Heart left ventricle (tissue), 16 donors: ENCODE measurements at regions not wholly inside any gene's neighbourhood (a gene's known extent, or its start where the extent isn't known, plus 50 kb on each side); places are given as distances from the start of the nearest gene placed in this dataset.
"Not testable (repeated sequence)": the region's sequence is repeated elsewhere in the genome, so short reads cannot be mapped to it uniquely, and the experiment has no call there.

ENCODE experiments used
- ATAC-seq, 4 donors: fragments of 200-7000 bp; cut with Tn5 transposase; one replicate each; pipeline ENCODE4 v1.9.1; 2020 to 2022; ENCODE audit warnings: moderate library complexity in 4 of 4, mild to moderate bottlenecking in 3 of 4, moderate number of reproducible peaks in 1 of 4
- DNase-seq, 5 donors: peaks; one replicate each; pipeline ENCODE4 v3.0.0-alpha.2; 2020
- H3K27ac ChIP-seq, 12 donors: fragments of 200-600 bp; sonication (generic) in 4 of 12; one replicate each; pipeline versions ENCODE4 v1.5.0 to v1.8.0; 2016 to 2022; ENCODE audit warnings: mild to moderate bottlenecking in 2 of 12
- H3K27me3 ChIP-seq, 9 donors: fragments of 200-600 bp; sonication (generic) in 2 of 9; one replicate each; pipeline versions ENCODE4 v1.5.1 to v1.8.0; 2016 to 2022; ENCODE audit warnings: mild to moderate bottlenecking in 3 of 9
- H3K36me3 ChIP-seq, 9 donors: fragments of 200-600 bp; sonication (generic) in 2 of 9; one replicate each; pipeline versions ENCODE4 v1.5.0 to v1.8.0; 2018 to 2022; ENCODE audit warnings: mild to moderate bottlenecking in 2 of 9
- H3K4me1 ChIP-seq, 12 donors: fragments of 200-600 bp; sonication (generic) in 4 of 12; one replicate each; pipeline versions ENCODE4 v1.5.0 to v1.8.0; 2016 to 2022; ENCODE audit warnings: mild to moderate bottlenecking in 3 of 12
- H3K4me3 ChIP-seq, 12 donors: fragments of 200-600 bp; sonication (generic) in 4 of 12; one replicate each; pipeline versions ENCODE4 v1.5.0 to v1.8.0; 2017 to 2022; ENCODE audit warnings: mild to moderate bottlenecking in 9 of 12, moderate library complexity in 4 of 12
- H3K9me3 ChIP-seq, 12 donors: fragments of 200-600 bp; sonication (generic) in 4 of 12; one replicate each; pipeline versions ENCODE4 v1.5.0 to v1.8.0; 2016 to 2022; ENCODE audit warnings: mild to moderate bottlenecking in 1 of 12
- CTCF ChIP-seq, 12 donors: fragments of 200-600 bp; sonication (generic) in 4 of 12; IDR thresholded peaks; one replicate each; pipeline versions ENCODE4 v1.5.0 to v1.8.0; 2018 to 2022; ENCODE audit warnings: antibody characterized with exemption in 12 of 12, mild to moderate bottlenecking in 5 of 12
- POLR2A ChIP-seq, 2 donors: fragments of 450-650 bp; IDR thresholded peaks; one replicate each; pipeline ENCODE4 v1.6.1; 2017; ENCODE audit warnings: antibody characterized with exemption in 2 of 2, mild to moderate bottlenecking in 2 of 2, moderate library complexity in 2 of 2
- WGBS, 4 donors: extraction: QIAGEN DNeasy Blood & Tissue Kit in 2 of 4; methylation state at CpG; one replicate each; pipeline versions ENCODE4 v1.1.5 to v1.1.7; 2013 to 2018; 5-methylcytosine and 5-hydroxymethylcytosine counted together
- intact Hi-C, 10 donors: fragments of 100-400 bp; cut with DNase I; formaldehyde crosslinking; loops; one replicate each; pipeline versions ENCODE4 v1.11.1 to v1.14.2; 2022
- donor health status: ischemic (EF 13 %, LVEDD 7.1; RV severe dilation, severe dysfunction).
- donor health status: healthy with polysubstance abuse.
- donor health status: DM: no; HTN: yes; CAD: no.
- donor health status: DM: no; HTN: no; CAD: no.
- donor health status: ischemic (EF 25% LVEDD 6.9; RV normal size, moderate dysfunction).
- donor health status: ischemic (EF 25% LVEDD 5.7; RV mildly dilated, moderate dysfunction).
- donor health status: healthy.
- donor health status: DM: yes; HTN: yes; CAD: no.
- donor health status: ischemic (EF 35%, LVEDD 5.7; RV mildly dilated, moderate dysfunction).
- donor health status: nonischemic (EF 11% LVEDD 7.7; RV severe dilation, severe dysfunction).
- donor health status: DM: yes; HTN: yes; CAD: no.
- donor health status: PGD.
- donor health status: ischemic (EF 29% LVEDD 5.4; RV normal size, mild dysfunction).
- donor health status: nonischemic (EF 23%, LVEDD 6.1; RV moderate dilation, normal function).

- Histone ChIP-seq H3K9me3 (no peaks in the 10 kb centered on the region), H3K36me3 (no peaks in the 10 kb centered on the region), H3K4me1 (peaks cover 0 to 8% (median 0%) of the 10 kb centered on the region in 12 donors), H3K27ac (no peak overlapping the region), H3K27me3 (no peaks in the 10 kb centered on the region), H3K4me3 (no peak overlapping the region)
- TF ChIP-seq CTCF (IDR thresholded peaks at IDR 0.05) (no peak), POLR2A (IDR thresholded peaks at IDR 0.05) (no peak)
- ATAC-seq (no peak), DNase-seq (no peak)
- WGBS, 4 donors = 28 to 30% (median 29%) methylated on average over 2 of the region's 2 CpGs
- intact Hi-C loops = no loop called here
These were observed 343.5 kb downstream of the NEK10 start for GRCh38 chr3:27025718-27026117.

- H3K9me3 ChIP-seq = no peaks in the 10 kb centered on the region
- no peak for ATAC-seq
- H3K27ac ChIP-seq = no peak overlapping the region
- intact Hi-C loops = no loop called here
- no peak for DNase-seq
- H3K4me3 ChIP-seq = no peak overlapping the region
- 54 to 77% (median 58%) methylated on average over 4 of the region's 4 CpGs for WGBS, 4 donors
- H3K36me3 ChIP-seq = no peaks in the 10 kb centered on the region
- H3K27me3 ChIP-seq = no peaks in the 10 kb centered on the region
- H3K4me1 ChIP-seq = no peaks in the 10 kb centered on the region
- no peak for TF ChIP-seq POLR2A (IDR thresholded peaks at IDR 0.05)
- TF ChIP-seq CTCF (IDR thresholded peaks at IDR 0.05) = no peak
These were observed 337.7 kb downstream of the NEK10 start for GRCh38 chr3:27031476-27031875.

GRCh38 chr3:27034255-27034654 is 334.9 kb downstream of the NEK10 start:
- TF ChIP-seq CTCF (IDR thresholded peaks at IDR 0.05) = no peak
- no peak for TF ChIP-seq POLR2A (IDR thresholded peaks at IDR 0.05)
- no peaks in the 10 kb centered on the region for H3K9me3 ChIP-seq
- no peaks in the 10 kb centered on the region for H3K36me3 ChIP-seq
- ATAC-seq (no peak), DNase-seq (no peak)
- H3K4me1 ChIP-seq = no peaks in the 10 kb centered on the region
- intact Hi-C loops = no loop called here
- no peak overlapping the region for H3K4me3 ChIP-seq
- no peak overlapping the region for H3K27ac ChIP-seq
- no peaks in the 10 kb centered on the region for H3K27me3 ChIP-seq

GRCh38 chr3:27040674-27041073 is 328.5 kb downstream of the NEK10 start:
- intact Hi-C loops = no loop called here
- no peaks in the 10 kb centered on the region for H3K4me1 ChIP-seq
- H3K9me3 ChIP-seq = no peaks in the 10 kb centered on the region
- H3K4me3 ChIP-seq = no peak overlapping the region
- H3K36me3 ChIP-seq = no peaks in the 10 kb centered on the region
- DNase-seq (no peak), ATAC-seq (no peak)
- no peaks in the 10 kb centered on the region for H3K27me3 ChIP-seq
- TF ChIP-seq CTCF (IDR thresholded peaks at IDR 0.05) (no peak), POLR2A (IDR thresholded peaks at IDR 0.05) (no peak)
- H3K27ac ChIP-seq = no peak overlapping the region

GRCh38 chr3:27042541-27042940 is 326.6 kb downstream of the NEK10 start:
- intact Hi-C loops, ATAC-seq, H3K27me3 ChIP-seq, H3K27ac ChIP-seq, H3K4me1 ChIP-seq, H3K9me3 ChIP-seq, DNase-seq, H3K36me3 ChIP-seq, H3K4me3 ChIP-seq: not testable (repeated sequence)
- 43 to 55% (median 47%) methylated on average over 2 of the region's 2 CpGs for WGBS, 4 donors
